GM12878 (cell line): ENCODE measurements at regions not wholly inside any gene's neighbourhood (a gene's known extent, or its start where the extent isn't known, plus 50 kb on each side); places are given as distances from the start of the nearest gene placed in this dataset.

Experiments
- CBFB ChIP-seq: IDR thresholded peaks from 2 replicates; pipeline ENCODE4 v1.6.1; 2016; ENCODE audit warnings: antibody characterized with exemption, low read depth
- CTCF ChIP-seq, 3 experiments: IDR thresholded peaks in 2 of 3; conservative IDR thresholded peaks in 1 of 3; 2 replicates each; pipeline ENCODE4 v1.5.1; 2011; ENCODE audit warnings: low read depth in 3 of 3, low read length in 3 of 3, mild to moderate bottlenecking in 3 of 3, control low read depth in 2 of 3, moderate library complexity in 2 of 3, inconsistent platforms in 1 of 3, mixed read lengths in 1 of 3; ENCODE audit not compliant: control insufficient read depth in 2 of 3, insufficient read depth in 1 of 3; ENCODE audit errors: extremely low read depth in 1 of 3
- MEF2A ChIP-seq: IDR thresholded peaks from 2 replicates; pipeline ENCODE4 v1.6.1; 2011; ENCODE audit warnings: low read depth, mild to moderate bottlenecking, low read length, moderate library complexity; ENCODE audit not compliant: insufficient read depth
- NRF1 ChIP-seq: conservative IDR thresholded peaks from 2 replicates; pipeline ENCODE4 v1.6.1; 2011; ENCODE audit warnings: mild to moderate bottlenecking, low read depth, low read length, improper control_type of control experiment
- PBX3 ChIP-seq: IDR thresholded peaks from 2 replicates; pipeline ENCODE4 v1.6.1; 2011; ENCODE audit warnings: mild to moderate bottlenecking, low read depth, low read length, moderate library complexity; ENCODE audit not compliant: insufficient replicate concordance
- RAD21 ChIP-seq: IDR thresholded peaks from 2 replicates; pipeline ENCODE4 v1.6.1; 2011; ENCODE audit warnings: mild to moderate bottlenecking, low read depth, low read length, moderate library complexity; ENCODE audit not compliant: insufficient read depth
- USF2 ChIP-seq: IDR thresholded peaks from 2 replicates; pipeline ENCODE4 v1.6.1; 2011; ENCODE audit warnings: low read depth, low read length, improper control_type of control experiment, borderline replicate concordance

- TF ChIP-seq RAD21, result no peak
- TF ChIP-seq PBX3, result no peak
- TF ChIP-seq CTCF (IDR thresholded peaks at IDR 0.05 in 2 of 3, conservative IDR thresholded peaks at IDR 0.05 in 1 of 3; ENCODE audit: control insufficient read depth in 2 of 3, extremely low read depth in 1 of 3, insufficient read depth in 1 of 3, low read depth in 3 of 3, low read length in 3 of 3), result no peak
- TF ChIP-seq USF2, result no peak
- no peak for TF ChIP-seq CBFB
- no peak for TF ChIP-seq NRF1
- no peak for TF ChIP-seq MEF2A
Observed at GRCh38 chr14:101291390-101291789, 269.9 kb upstream of the DIO3 start.
